Uterus (tissue), 3 donors: ENCODE measurements at regions not wholly inside any gene's neighbourhood (a gene's known extent, or its start where the extent isn't known, plus 50 kb on each side); places are given as distances from the start of the nearest gene placed in this dataset.

Experiments
- DNase-seq, 2 donors: peaks; one replicate each; pipeline ENCODE4 v3.0.0-alpha.2; 2019 to 2020
- H3K27ac ChIP-seq, 2 donors: fragments of 200-600 bp; sonication (generic); 1 replicate in 1 of 2; 2 replicates in 1 of 2; pipeline ENCODE4 v1.5.1; 2016 to 2018
- H3K27me3 ChIP-seq, 2 donors: fragments of 200-600 bp; sonication (generic); one replicate each; pipeline ENCODE4 v1.5.1; 2018 to 2019; ENCODE audit warnings: control low read depth in 1 of 2
- H3K36me3 ChIP-seq, 2 donors: fragments of 200-600 bp; sonication (generic); one replicate each; pipeline ENCODE4 v1.5.1; 2019; ENCODE audit warnings: control low read depth in 1 of 2
- H3K4me1 ChIP-seq, 2 donors: fragments of 200-600 bp; sonication (generic); one replicate each; pipeline ENCODE4 v1.5.1; 2018 to 2019; ENCODE audit warnings: control low read depth in 1 of 2
- H3K4me3 ChIP-seq, 2 donors: fragments of 200-600 bp; sonication (generic); 1 replicate in 1 of 2; 2 replicates in 1 of 2; pipeline ENCODE4 v1.5.1; 2018 to 2019; ENCODE audit warnings: mild to moderate bottlenecking in 1 of 2
- H3K9me3 ChIP-seq, 2 donors: fragments of 200-600 bp; sonication (generic); one replicate each; pipeline ENCODE4 v1.5.1; 2019; ENCODE audit warnings: control low read depth in 1 of 2
- CTCF ChIP-seq, 4 experiments: fragments of 200-600 bp in 2 of 4; fragments of 450-650 bp in 2 of 4; sonication (generic) in 2 of 4; IDR thresholded peaks; one replicate each; pipeline ENCODE4 v1.5.1; 2016 to 2019; ENCODE audit warnings: antibody characterized with exemption in 4 of 4, mild to moderate bottlenecking in 2 of 4, moderate library complexity in 1 of 4
- POLR2A ChIP-seq, 2 donors: fragments of 450-650 bp; IDR thresholded peaks; one replicate each; pipeline ENCODE4 v1.6.1; 2016; ENCODE audit warnings: antibody characterized with exemption in 2 of 2, mild to moderate bottlenecking in 1 of 2, moderate library complexity in 1 of 2
- intact Hi-C: fragments of 100-400 bp; cut with DNase I; formaldehyde crosslinking; loops from one replicate; pipeline ENCODE4 v1.15.1; 2023; ENCODE audit warnings: low total_unique reads
- donor health status: DM: yes; HTN: yes; CAD: no.

- Histone ChIP-seq H3K36me3 (no peaks in the 10 kb centered on the region), H3K27ac (no peak overlapping the region), H3K9me3 (no peaks in the 10 kb centered on the region), H3K4me3 (no peak overlapping the region), H3K27me3 (no peaks in the 10 kb centered on the region), H3K4me1 (peaks cover 0 to 9% of the 10 kb centered on the region in 2 donors)
- TF ChIP-seq CTCF (IDR thresholded peaks at IDR 0.05) (no peak), POLR2A (IDR thresholded peaks at IDR 0.05) (no peak)
- intact Hi-C loops, result no loop called here
- no peak for DNase-seq
Measured at GRCh38 chr14:76931631-76932402, 96.7 kb downstream of the IRF2BPL start.

GRCh38 chr14:76930549-76930948 is 98.0 kb downstream of the IRF2BPL start:
- Histone ChIP-seq H3K36me3 (no peaks in the 10 kb centered on the region), H3K4me3 (no peak overlapping the region), H3K27ac (no peak overlapping the region), H3K9me3 (no peaks in the 10 kb centered on the region), H3K4me1 (peaks cover 0 to 7% of the 10 kb centered on the region in 2 donors), H3K27me3 (no peaks in the 10 kb centered on the region)
- intact Hi-C loops, result no loop called here
- DNase-seq, result no peak
- TF ChIP-seq POLR2A (IDR thresholded peaks at IDR 0.05) (no peak), CTCF (IDR thresholded peaks at IDR 0.05) (no peak)

- Histone ChIP-seq H3K27ac (no peak overlapping the region), H3K36me3 (no peaks in the 10 kb centered on the region), H3K27me3 (no peaks in the 10 kb centered on the region), H3K9me3 (no peaks in the 10 kb centered on the region), H3K4me1 (peaks cover 0 to 7% of the 10 kb centered on the region in 2 donors), H3K4me3 (no peak overlapping the region)
- intact Hi-C loops, result no loop called here
- DNase-seq, result no peak
- no peak for TF ChIP-seq POLR2A (IDR thresholded peaks at IDR 0.05)
- TF ChIP-seq CTCF (IDR thresholded peaks at IDR 0.05), result no peak
Measured at GRCh38 chr14:76929927-76930326, 98.6 kb downstream of the IRF2BPL start.

- Histone ChIP-seq H3K9me3 (no peaks in the 10 kb centered on the region), H3K27me3 (no peaks in the 10 kb centered on the region), H3K36me3 (no peaks in the 10 kb centered on the region), H3K27ac (peak overlapping the region; percentile 1 to 27), H3K4me1 (peaks cover 0 to 7% of the 10 kb centered on the region in 2 donors), H3K4me3 (no peak overlapping the region)
- intact Hi-C loops, result no loop called here
- no peak for DNase-seq
- TF ChIP-seq CTCF (IDR thresholded peaks at IDR 0.05), result no peak
- TF ChIP-seq POLR2A (IDR thresholded peaks at IDR 0.05), result no peak
Measured at GRCh38 chr14:76927971-76928700, 100.4 kb downstream of the IRF2BPL start.
